Liver (tissue), 3 donors: ENCODE measurements at regions not wholly inside any gene's neighbourhood (a gene's known extent, or its start where the extent isn't known, plus 50 kb on each side); places are given as distances from the start of the nearest gene placed in this dataset.

Experiments
- ATF3 ChIP-seq: IDR thresholded peaks from 2 replicates; pipeline ENCODE4 v1.6.1; 2016; ENCODE audit warnings: antibody characterized with exemption
- CTCF ChIP-seq: fragments of 150-350 bp; IDR thresholded peaks from 2 replicates; pipeline ENCODE4 v1.5.1; 2017; ENCODE audit warnings: improper control_type of control experiment, low read depth, low read length; ENCODE audit not compliant: missing input control
- FOXA1 ChIP-seq: IDR thresholded peaks from 2 replicates; pipeline ENCODE4 v1.6.1; 2016; ENCODE audit warnings: antibody characterized with exemption
- GABPA ChIP-seq, 2 donors: IDR thresholded peaks in 1 of 2; conservative IDR thresholded peaks in 1 of 2; 2 replicates each; pipeline ENCODE4 v1.6.1; 2016; ENCODE audit warnings: antibody characterized with exemption in 2 of 2, mild to moderate bottlenecking in 1 of 2, moderate library complexity in 1 of 2
- JUND ChIP-seq, 2 donors: IDR thresholded peaks; 2 replicates each; pipeline ENCODE4 v1.6.1; 2016; ENCODE audit warnings: antibody characterized with exemption in 2 of 2
- NR2F2 ChIP-seq: IDR thresholded peaks from 2 replicates; pipeline ENCODE4 v1.6.1; 2016; ENCODE audit warnings: antibody characterized with exemption
- RAD21 ChIP-seq, 2 donors: IDR thresholded peaks; 2 replicates each; pipeline ENCODE4 v1.6.1; 2016; ENCODE audit warnings: antibody characterized with exemption in 2 of 2, mild to moderate bottlenecking in 2 of 2
- SP1 ChIP-seq: IDR thresholded peaks from 2 replicates; pipeline ENCODE4 v1.6.1; 2018; ENCODE audit warnings: antibody characterized with exemption, mild to moderate bottlenecking
- YY1 ChIP-seq: IDR thresholded peaks from 2 replicates; pipeline ENCODE4 v1.6.1; 2016; ENCODE audit warnings: antibody characterized with exemption, mild to moderate bottlenecking
- ZBTB33 ChIP-seq: IDR thresholded peaks from 2 replicates; pipeline ENCODE4 v1.6.1; 2016; ENCODE audit warnings: antibody characterized with exemption
- donor health status: healthy.
- donor health status: healthy.

GRCh38 chr1:101435831-101436511 is 199.2 kb downstream of the S1PR1 start:
- TF ChIP-seq NR2F2, result no peak
- no peak for TF ChIP-seq CTCF
- no peak for TF ChIP-seq SP1
- no peak for TF ChIP-seq ATF3
- no peak for TF ChIP-seq RAD21 (IDR thresholded peaks at IDR 0.05)
- no peak for TF ChIP-seq JUND (IDR thresholded peaks at IDR 0.05)
- TF ChIP-seq FOXA1, result no peak
- no peak for TF ChIP-seq YY1
- no peak for TF ChIP-seq ZBTB33
- no peak for TF ChIP-seq GABPA (IDR thresholded peaks at IDR 0.05 in 1 of 2, conservative IDR thresholded peaks at IDR 0.05 in 1 of 2)
